Activated gamma-delta T cell treated with anti-CD3 and anti-CD28 coated beads, Interleukin-2, amount 50 U/mL, for 16 hours (primary cell): ENCODE measurements at regions not wholly inside any gene's neighbourhood (a gene's known extent, or its start where the extent isn't known, plus 50 kb on each side); places are given as distances from the start of the nearest gene placed in this dataset.

Experiments
- DNase-seq: peaks from one replicate; pipeline ENCODE4 v3.0.0-alpha.2; 2020; ENCODE audit warnings: low read depth

DNA sequence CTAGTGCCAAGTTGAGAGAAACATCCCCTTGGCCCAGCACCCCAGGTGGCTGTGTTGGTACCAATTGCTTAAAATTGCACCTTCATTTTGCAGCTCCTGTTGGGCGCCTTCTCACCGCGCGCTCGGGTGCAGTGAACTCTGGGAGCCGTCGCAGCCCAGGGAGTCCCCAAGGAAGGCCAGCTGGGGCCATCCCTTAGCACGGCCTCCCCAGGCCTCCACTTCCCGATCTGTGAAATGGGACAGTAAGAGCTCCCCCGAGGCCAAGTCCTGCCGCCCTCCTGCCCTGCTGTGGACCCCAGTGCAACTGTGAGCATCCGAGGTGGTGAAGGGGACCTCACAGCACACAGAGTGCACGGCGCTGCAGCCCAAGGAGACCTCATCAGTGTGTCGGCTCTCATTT lies 1234.1 kb downstream of the BRD1 start:
- no peak for DNase-seq

DNA sequence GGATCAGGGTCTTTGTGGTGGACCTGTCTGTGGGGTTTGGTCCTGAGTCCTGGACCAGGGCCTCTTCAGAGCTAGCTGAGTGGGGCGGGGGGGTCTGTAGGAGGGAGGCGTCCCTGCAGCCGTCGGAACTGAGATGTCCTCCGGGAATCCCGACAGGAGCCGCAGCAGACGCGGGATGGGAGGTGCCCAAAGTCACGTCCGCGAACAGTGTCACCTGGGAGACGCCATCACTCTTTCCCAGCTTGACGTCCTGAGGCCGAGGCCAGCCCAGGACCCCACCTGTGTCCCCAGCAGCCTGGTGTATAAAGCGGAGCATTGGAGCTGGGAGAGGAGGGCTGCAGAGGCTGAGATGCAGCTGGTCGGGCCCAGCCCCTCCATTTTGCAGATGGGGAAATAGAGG lies 1234.7 kb downstream of the BRD1 start:
- DNase-seq, result no peak

DNA sequence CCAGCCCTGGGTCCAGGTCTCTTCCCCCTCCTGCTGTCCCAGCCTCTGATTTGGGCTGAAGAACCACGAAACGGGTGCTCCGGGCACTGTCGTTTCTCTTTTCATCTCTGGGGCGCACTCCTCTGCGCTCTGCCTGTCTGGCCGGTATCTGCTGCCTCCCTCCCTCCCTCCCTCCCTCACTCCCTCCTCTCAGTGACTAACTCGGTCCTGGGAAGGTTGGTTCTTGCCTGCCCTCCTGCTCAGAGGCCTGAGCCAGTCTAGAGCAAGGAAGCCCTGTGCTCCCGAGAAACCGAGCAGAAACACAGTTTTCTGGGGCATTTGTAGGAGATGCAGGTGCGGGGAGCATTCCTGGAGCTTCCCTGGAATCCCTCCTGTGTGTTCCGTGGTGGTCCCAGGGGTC lies 1235.2 kb downstream of the BRD1 start:
- DNase-seq, result no peak

GRCh38 chr22:48592066-48592345 lies 1235.7 kb downstream of the BRD1 start:
- DNase-seq, result no peak

DNA sequence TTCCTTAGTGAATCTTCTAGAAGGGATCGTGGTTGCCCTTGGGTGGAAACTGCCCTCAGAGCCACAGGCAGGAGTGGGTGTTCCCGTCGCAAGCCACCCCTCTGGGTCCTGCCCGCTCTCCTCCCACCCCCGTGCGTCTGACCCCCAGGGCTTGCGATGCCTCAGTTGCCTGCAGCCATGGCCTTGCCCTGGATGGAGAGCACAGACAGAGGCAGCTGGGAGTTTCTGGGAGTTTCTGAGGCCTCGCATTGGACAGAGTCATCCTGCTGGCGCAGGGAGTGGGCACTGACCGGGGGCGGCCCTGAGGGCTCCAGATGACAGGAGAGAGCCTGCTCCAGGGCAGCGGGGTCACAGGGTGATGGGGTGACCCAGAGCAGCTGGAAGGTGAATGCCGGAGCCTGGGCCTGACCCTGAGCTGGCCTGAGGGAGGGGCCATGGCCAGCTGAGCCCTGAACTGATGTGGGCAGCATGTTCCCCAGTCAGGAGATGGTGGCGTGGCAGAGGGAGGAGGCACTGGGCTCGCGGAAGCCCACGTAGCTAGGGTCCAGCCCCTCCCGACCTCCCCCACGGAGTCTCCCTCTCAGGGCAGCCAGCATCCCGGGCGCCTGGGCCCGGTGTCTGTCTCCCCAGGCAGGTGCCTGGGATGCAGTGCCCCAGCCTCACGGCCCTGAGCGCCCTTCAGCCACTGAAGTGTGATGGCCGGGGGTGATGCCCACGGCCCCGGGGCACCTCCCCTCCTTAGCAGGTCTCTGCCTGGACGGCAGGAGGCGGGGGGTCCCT lies 1236.2 kb downstream of the BRD1 start:
- no peak for DNase-seq

GRCh38 chr22:48589901-48590300 lies 1237.8 kb downstream of the BRD1 start:
- no peak for DNase-seq

DNA sequence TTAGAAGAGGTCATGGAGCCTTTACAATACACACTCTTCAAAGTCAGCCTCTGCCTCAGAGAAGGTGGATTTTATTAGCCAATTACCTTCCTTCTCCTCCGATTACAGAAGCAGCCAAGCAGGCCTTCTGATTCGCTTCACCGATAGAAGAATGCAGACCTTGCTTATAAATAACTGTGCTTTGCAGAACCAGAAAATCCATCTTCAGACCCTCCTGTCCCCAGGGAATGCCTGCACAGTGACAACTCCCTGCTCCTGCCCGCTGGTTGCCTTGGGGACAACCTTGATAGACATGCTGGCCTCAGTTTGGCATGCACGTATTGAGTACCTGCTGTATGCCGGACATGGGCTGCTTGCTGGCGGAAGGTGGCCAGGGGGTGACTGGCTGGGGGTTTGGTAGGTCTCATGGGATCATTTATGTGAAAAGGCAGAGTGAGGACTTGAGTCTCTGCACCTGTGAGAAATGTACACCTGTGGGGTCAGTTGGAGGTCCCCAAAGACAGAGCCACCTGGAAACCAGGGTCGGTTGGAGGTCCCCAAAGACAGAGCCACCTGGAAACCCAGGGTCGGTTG lies 1238.7 kb downstream of the BRD1 start:
- DNase-seq, result no peak

DNA sequence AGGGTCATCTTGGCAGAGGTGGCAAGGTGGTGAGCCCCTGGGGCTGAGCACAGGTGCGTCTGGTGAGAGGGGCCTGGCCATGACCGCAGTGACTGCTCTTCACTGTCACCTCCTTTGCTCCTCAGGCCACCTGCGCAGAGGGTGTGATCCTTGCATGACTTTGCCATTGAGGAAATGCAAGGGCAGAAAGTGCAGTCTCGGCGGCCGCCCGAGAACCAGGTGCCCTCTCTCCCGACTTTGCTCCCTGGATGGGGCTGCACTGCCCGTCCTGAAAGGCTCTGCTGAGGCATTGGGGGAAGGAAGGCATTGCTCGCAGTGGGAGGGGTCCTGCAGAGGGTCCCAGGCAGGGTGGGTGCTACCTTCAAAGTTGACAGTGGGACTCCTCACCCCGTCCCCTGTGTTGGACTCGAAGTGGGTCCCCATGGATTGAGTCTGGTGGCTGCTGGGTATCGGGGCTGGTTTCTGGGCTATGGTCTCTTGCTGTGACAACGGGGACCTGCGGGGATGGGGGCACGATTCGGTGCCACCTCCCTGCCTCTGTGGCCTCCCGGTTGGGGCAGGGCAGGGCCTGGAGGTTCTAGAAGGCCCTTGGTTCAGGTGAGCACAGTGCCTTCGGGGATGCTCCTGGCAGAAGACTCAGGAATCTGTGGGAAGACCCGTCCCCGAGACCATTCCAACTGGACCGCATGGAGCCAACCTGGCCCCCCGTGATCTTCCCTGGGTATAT lies 1239.4 kb downstream of the BRD1 start:
- no peak for DNase-seq

DNA sequence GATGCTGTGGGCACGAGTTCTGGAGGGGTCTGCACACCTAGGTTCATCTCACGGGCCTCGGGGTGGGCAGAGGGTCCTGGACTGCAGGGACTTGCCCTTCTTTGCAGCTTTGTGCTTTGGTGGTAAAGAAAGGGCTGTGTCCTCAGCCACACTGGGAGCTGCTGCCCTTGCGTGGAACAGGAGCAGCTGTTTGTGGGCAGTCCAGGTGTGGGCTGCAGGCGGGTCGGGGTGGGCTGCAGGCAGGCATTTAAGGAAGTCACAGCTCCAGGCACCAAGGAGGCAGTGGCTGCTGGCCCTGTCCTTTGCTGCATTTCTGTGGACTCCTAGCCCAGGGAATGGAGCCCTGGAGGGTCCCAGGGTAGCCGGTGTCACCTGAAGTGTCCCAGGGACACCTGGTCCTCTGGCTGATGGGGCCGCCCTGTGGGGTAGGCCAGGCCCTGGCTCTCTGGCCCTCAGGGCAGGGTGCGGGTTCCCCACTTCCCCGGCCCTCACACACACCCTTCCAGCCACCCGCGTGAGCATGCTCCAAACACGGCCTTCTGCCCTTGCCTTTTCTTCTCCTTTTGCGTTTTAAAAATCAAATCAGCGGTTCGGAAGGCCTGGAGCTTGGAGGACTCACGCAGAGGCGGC lies 1240.3 kb downstream of the BRD1 start:
- DNase-seq, result no peak

GRCh38 chr22:48586799-48587185 lies 1240.9 kb downstream of the BRD1 start:
- no peak for DNase-seq

DNA sequence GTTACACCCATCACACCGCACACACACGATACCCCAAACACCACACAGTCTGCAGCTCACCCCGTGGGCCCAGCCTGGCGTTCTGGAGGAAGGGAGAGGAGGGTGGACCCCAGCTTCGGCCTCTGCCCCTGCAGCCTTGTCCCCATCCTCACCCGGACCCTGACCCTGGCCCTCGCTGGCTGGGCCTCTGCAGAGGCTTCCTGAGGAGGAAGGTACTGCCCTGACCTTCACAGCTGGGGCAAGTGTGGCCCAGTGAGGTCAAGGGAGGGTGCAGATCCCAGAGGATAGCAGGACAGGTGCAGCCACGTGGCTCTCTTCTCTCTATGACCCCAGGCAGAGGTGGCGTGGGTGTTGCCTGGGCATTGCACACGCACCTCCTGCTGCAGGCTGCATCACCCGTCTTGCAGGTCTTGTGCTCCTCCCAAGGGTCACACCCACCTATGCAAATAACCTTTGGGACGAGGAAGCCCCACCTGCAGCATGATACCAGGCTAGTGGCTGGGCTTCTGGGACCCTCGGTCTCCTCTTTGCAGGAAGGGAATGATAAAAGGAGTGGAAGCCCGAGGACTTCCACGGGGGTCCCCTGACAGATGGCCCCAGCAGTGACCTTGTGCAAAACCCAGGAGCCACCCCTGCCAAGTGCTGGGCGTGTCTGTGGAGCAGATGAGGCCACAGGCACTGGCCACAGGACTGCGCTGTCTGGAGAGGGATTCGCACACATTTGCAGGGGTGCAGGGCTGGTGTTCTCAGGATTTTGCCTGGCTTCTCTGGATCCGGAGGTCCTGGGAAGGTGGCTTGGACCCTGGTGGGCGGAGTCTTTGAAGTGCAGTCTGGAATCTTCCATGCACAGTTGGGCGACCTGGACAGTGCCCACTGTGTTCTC lies 1241.5 kb downstream of the BRD1 start:
- no peak for DNase-seq

DNA sequence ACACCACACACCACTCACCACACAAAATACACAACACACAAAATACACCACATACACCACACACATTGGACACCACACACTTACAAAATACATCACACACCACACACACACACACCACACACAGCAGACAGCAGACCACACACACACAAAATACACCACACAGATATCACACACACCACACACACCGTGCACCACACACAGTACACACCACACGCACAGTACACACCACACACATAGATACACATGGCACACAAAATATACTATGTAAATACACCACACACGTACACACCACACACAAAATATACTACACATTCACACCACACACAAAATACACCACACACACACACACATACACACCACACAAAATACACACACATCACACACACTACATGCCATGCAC lies 1243.5 kb downstream of the BRD1 start:
- DNase-seq, result no peak

GRCh38 chr22:48581796-48582469 lies 1245.7 kb downstream of the BRD1 start:
- no peak for DNase-seq

DNA sequence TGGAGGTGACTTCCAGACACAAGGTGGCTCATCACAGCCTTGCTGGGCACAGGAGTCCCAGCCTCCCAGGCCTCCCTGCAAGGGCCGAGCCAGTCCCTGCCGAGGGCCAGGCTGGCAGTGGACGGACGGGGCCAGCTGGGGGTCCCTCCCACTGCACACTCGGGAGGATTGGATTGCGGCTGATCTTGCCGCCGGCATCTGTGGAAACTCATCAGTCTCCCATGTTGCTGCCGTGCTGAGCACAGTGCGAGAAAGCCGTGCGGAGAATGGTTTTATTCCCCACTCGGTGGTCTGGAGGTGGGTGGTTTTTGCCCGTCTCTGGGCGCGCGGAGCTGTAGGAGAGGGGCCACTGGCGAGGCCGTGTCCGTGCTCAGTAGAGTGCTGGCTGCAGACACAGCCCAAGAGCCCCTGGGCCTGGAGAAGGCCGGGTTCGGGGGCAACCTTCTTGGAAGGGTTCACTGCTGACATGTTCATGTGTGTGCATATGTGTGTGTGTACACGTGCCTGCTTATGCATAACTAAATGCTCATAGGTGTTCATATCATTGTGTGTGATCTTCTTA lies 1246.4 kb downstream of the BRD1 start:
- no peak for DNase-seq

- no peak for DNase-seq
Measured at GRCh38 chr22:48580481-48580970, 1247.1 kb downstream of the BRD1 start.

- no peak for DNase-seq
Measured at GRCh38 chr22:48579928-48580309, 1247.8 kb downstream of the BRD1 start.

GRCh38 chr22:48579043-48579927 lies 1248.4 kb downstream of the BRD1 start:
- DNase-seq, result no peak

GRCh38 chr22:48578138-48579042 lies 1249.3 kb downstream of the BRD1 start:
- DNase-seq, result no peak

- no peak for DNase-seq
Measured at GRCh38 chr22:48577691-48578090, 1250.0 kb downstream of the BRD1 start.
